NCI-H146 (cell line): ENCODE measurements at regions not wholly inside any gene's neighbourhood (a gene's known extent, or its start where the extent isn't known, plus 50 kb on each side); places are given as distances from the start of the nearest gene placed in this dataset.

Source experiments
- DNase-seq: peaks from one replicate; lab custom pipeline; 2025; lab: John Stamatoyannopoulos, UW

DNA sequence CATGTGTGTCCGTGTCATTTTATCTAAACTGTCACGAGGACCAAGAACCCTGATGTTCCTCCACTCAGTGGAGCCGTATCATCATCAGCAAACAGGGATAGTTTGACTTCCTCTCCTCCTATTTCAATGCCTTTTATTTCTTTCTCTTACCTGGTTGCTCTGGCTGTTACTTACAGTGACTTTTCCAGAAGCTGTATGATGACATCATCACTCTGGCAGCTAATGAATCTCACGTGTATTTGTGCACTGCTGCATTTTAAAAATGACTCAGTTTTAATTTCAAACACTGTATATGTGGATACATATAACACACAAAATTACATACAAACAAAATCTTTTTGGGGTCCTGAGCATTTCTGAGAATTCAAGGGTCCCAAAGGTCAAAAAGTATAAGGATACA, 481.4 kb downstream of the CDH2 start:
- DNase-seq = no peak

- no peak for DNase-seq
These were observed 481.9 kb downstream of the CDH2 start for GRCh38 chr18:27695052-27695451.

DNA sequence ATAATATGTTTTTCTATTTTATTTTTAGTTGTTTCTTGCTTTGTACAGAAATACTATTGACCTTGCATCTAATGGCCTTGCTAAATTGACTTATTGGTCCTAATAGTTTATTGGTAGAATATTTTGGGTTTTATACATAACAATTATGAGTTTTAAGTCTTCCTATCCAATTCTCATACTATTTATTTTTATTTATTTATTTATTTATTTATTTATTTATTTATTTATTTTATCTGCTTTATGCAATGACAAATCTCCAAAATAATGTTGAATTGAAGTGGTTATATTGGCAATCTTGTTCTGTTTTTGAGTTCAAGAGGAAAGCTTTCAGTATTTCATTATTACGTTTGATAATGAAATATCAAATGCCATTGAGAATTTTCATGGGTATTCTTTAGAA, 488.3 kb downstream of the CDH2 start:
- no peak for DNase-seq

- no peak for DNase-seq
These were observed 489.5 kb downstream of the CDH2 start for GRCh38 chr18:27687351-27687979.

DNA sequence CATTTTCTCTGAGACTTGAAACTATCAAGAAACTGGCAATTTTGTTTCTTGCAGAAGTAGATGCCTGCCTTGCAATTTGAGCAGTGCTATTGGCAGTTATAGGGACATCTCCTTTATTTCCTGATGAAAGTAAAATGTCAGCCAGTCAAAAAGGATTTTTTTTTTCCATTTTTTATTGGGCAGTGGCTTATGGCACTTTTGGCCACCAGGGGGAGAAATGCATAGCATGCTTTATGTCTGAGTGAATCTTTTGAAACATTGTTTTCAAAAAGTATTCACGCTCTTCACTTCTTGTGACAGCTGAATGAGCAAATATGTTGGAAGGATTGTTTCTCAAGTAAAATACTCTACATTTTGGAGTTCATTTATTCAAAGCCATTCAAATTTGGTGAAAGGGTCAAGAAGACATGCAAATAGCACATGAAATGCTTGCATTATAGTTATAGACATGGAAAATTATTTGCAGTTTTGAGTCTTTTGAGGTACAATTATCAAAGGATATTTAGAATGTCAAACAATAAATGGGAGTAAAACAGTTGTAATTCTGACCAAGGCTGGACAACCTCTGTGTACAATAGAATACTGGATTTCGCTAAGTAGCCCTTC, 491.0 kb downstream of the CDH2 start:
- DNase-seq = peak; percentile 56

- DNase-seq = no peak
These were observed 491.8 kb downstream of the CDH2 start for GRCh38 chr18:27685091-27685490.

- DNase-seq = no peak
These were observed 489.3 kb upstream of the CHST9 start for GRCh38 chr18:27674411-27674810.

DNA sequence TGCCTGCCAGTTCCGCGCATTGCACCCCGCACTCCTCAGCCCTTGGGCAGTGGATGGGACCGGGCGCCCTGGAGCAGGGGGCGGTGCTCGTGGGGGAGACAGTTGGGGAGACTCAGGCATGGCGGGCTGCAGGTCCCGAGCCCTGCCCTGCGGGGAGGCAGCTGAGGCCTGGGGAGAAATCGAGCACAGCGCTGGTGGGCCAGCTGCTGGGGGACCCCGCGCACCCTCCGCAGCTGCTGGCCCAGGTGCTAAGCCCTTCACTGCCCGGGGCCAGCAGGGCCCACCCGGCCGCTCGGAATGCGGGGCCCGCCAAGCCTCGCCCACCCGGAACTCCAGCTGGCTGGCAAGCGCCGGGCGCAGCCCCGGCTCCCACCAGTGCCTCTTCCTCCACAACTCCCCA, 488.8 kb upstream of the CHST9 start:
- no peak for DNase-seq

GRCh38 chr18:27668158-27668557, 483.1 kb upstream of the CHST9 start:
- DNase-seq = no peak

DNA sequence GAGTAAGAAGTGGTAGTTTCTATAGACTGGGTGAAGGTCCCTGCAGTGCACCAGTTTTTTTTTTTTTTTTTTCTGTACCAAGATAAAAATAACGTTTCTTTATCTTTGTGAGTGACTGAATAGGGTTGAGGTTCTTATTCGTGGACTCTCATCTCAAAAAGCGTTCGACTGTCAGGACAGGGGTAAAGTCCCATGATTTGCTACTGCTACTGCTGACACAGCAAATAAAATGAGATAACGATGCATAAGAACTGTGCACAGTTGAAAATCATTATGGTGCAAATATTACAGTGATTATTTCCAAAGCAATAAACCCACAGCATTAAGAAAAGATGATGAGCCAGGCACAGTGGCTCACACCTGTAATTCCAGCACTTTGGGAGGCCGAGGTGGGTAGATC, 482.0 kb upstream of the CHST9 start:
- DNase-seq = no peak

GRCh38 chr18:27666016-27666415, 480.9 kb upstream of the CHST9 start:
- no peak for DNase-seq

GRCh38 chr18:27665264-27665799, 480.2 kb upstream of the CHST9 start:
- DNase-seq = no peak

GRCh38 chr18:27662949-27663348, 477.8 kb upstream of the CHST9 start:
- DNase-seq = no peak

- DNase-seq = no peak
These were observed 477.4 kb upstream of the CHST9 start for GRCh38 chr18:27662537-27662936.

DNA sequence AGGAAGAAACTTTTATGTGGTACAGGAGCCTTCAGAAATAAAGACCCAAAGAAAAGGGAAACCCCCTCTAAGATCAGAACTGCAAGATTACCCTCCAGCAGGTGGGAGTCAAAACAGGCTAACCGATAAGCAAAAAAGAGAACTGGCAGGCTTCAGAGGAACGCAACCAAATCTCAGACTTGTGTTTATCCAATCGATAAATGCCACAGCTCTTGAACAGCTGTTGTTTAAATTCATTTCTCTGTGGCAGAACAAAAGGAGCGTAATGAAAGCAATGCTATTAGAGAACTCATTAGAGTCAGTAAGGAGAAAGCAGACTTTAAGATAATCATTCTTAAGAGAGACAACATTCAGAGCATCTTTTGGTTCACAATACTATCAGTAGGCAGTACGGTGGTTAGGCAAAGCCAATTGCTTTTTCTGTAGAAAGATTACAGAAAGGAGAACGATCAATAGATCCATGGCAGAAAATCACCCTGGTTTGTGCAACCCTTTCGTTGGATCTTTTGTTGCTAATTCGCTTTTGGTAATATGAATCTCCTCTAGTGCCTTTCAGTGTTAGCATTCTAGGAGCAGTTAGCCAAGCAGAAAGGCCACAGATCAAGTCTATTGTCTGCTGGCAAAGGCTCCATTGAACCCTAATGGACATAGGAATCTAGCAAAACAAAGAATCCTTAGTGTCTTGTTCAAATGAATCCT, 476.4 kb upstream of the CHST9 start:
- DNase-seq = peak; percentile 60

GRCh38 chr18:27656905-27657304, 471.8 kb upstream of the CHST9 start:
- no peak for DNase-seq

DNA sequence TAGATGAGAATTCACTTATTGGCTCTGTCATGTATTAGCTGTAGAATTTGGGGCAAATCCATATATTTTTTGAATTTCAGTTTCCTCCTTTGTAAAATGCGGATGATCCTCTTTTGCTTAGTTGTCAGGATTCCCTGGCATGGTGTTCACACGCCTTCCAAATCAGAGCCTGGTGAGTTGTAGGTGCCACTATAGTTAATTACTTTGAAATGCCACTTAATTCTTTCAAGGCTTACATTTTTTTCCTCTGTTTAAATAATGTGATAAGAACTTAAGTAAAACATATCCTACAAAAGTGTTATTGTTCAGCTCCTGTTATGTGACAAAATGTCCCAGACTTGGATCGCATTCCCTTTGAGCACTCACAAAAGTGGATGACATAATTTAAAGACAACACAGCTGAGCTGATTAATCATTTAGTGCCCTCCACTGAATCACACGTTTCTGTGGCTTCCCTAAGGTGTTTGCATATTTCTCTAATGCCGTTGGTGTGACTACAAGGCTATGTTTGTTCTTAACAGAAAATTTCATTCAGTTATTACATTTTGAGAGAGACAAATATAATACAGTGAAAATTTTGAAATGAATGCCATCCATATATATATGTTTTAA, 471.2 kb upstream of the CHST9 start:
- DNase-seq = no peak

- DNase-seq = no peak
These were observed 468.1 kb upstream of the CHST9 start for GRCh38 chr18:27653247-27653646.

DNA sequence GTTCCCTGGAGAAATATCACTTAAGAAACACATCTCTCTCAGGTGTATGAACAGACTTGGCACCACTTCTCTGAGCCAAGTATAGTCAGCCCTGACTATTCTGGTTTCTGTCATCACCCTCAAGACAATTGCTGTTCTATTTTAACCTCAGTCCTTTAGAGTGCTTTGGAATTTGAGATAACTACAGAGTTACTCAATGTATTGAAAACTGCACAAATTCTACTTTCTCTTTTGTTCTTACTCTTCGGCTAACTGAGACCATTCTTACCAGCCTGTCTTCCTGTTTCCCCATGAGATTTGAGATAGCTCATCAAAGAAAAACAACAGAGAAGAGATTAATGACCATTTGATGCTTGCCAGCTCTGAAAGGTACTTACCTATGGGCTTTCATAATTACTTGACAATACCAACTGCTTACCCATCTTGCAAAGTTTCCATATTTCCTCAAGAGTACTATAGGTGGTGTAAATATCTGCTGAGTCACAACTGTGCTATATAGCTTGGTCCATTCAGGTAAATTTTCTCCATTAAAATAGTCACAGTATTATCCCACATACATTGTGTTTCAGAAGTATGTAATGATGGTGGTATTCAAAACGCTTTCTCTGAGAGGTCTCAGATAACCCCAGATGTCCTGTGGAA, 467.5 kb upstream of the CHST9 start:
- DNase-seq = no peak

- DNase-seq = no peak
These were observed 464.5 kb upstream of the CHST9 start for GRCh38 chr18:27649621-27650020.

DNA sequence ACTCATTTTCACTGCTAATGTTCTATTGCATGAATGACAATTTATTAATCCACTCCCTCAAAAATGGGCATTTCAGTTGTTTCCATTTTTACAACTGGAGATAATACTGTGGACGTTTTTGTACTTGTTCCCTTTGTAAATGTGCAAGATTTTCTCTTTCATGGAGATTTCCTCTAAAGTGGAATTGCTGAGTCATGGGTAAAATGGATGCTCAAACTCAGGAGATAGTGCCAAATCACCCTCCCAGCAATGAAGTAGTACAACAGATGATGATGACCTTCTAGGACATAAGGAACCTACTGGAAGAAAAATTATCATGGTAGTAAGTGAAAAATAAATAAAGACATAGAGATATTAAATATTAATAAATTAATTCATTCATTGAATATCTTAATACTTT, 460.8 kb upstream of the CHST9 start:
- no peak for DNase-seq

DNA sequence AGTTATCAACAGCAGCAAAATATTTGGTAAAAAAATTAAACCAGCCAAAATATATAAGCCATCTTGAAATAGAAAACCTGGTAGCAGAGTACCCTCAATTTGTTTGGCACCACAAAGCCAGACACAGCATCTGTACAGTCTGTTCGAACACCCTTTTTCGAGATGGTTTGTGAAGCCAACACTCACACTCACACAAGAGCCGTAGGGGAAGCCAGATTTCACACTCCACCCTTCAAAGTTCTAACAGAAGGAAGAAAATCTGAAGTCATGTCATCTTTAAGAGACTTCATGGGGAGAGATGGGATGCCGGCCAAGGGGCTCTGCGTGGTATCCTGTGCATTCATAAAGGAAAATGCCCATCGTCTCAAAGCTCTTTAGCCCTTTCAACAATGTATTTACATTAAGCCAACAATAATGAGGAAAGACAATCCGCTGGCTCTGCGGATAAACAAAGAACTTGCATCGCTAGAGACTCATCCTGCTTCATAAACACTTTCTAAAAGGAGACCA, 451.5 kb upstream of the CHST9 start:
- DNase-seq = peak; percentile 20
